HG02588 (cell line): ENCODE measurements at regions not wholly inside any gene's neighbourhood (a gene's known extent, or its start where the extent isn't known, plus 50 kb on each side); places are given as distances from the start of the nearest gene placed in this dataset.

Experiments
- ATAC-seq: cut with Tn5 transposase; IDR thresholded peaks from one replicate; pipeline ENCODE4 v1.9.1; 2021; ENCODE audit warnings: mild to moderate bottlenecking, moderate library complexity; ENCODE audit not compliant: unreplicated experiment

- no peak for ATAC-seq
Measured at GRCh38 chr9:113781381-113781780, 94.7 kb upstream of the ZNF618 start.

- no peak for ATAC-seq
Measured at GRCh38 chr9:113781896-113782295, 94.2 kb upstream of the ZNF618 start.

- no peak for ATAC-seq
Measured at GRCh38 chr9:113783475-113783874, 92.6 kb upstream of the ZNF618 start.

GRCh38 chr9:113785334-113785733, 90.8 kb upstream of the ZNF618 start:
- no peak for ATAC-seq

GRCh38 chr9:113786071-113786470, 90.0 kb upstream of the ZNF618 start:
- ATAC-seq: no peak

GRCh38 chr9:113787871-113788270, 88.2 kb upstream of the ZNF618 start:
- ATAC-seq: no peak

- ATAC-seq: no peak
Measured at GRCh38 chr9:113788616-113789330, 87.3 kb upstream of the ZNF618 start.

- no peak for ATAC-seq
Measured at GRCh38 chr9:113790093-113790492, 86.0 kb upstream of the ZNF618 start.

GRCh38 chr9:113793558-113793957, 82.6 kb upstream of the ZNF618 start:
- ATAC-seq: no peak

- ATAC-seq: no peak
Measured at GRCh38 chr9:113794721-113795120, 81.4 kb upstream of the ZNF618 start.

- no peak for ATAC-seq
Measured at GRCh38 chr9:113795811-113796392, 80.2 kb upstream of the ZNF618 start.

- ATAC-seq: no peak
Measured at GRCh38 chr9:113796646-113797426, 79.3 kb upstream of the ZNF618 start.

- ATAC-seq: no peak
Measured at GRCh38 chr9:113798062-113799030, 77.8 kb upstream of the ZNF618 start.

- ATAC-seq: no peak
Measured at GRCh38 chr9:113800276-113800675, 75.8 kb upstream of the ZNF618 start.

- no peak for ATAC-seq
Measured at GRCh38 chr9:113803811-113804589, 72.1 kb upstream of the ZNF618 start.

GRCh38 chr9:113805486-113806132, 70.5 kb upstream of the ZNF618 start:
- no peak for ATAC-seq

- ATAC-seq: no peak
Measured at GRCh38 chr9:113807173-113808061, 68.7 kb upstream of the ZNF618 start.
